OCI-LY1 (cell line): ENCODE measurements at regions not wholly inside any gene's neighbourhood (a gene's known extent, or its start where the extent isn't known, plus 50 kb on each side); places are given as distances from the start of the nearest gene placed in this dataset.

Experiments
- H2AFZ ChIP-seq: fragments of 200-600 bp; sonication (generic), shearing (Covaris generic); 2 replicates; pipeline ENCODE4 v1.6.0; 2014; ENCODE audit warnings: antibody characterized with exemption, mild to moderate bottlenecking, low read length
- H3F3A ChIP-seq: fragments of 200-600 bp; sonication (generic), shearing (Covaris generic); 2 replicates; pipeline ENCODE4 v1.6.0; 2014; ENCODE audit warnings: mild to moderate bottlenecking, antibody characterized with exemption, low read length, moderate library complexity; ENCODE audit not compliant: insufficient read depth
- H3K27ac ChIP-seq: fragments of 200-600 bp; sonication (generic); 2 replicates; pipeline ENCODE4 v1.5.1; 2014; ENCODE audit warnings: low read length, mixed run types, mild to moderate bottlenecking, low read depth; ENCODE audit not compliant: poor library complexity, severe bottlenecking
- H3K27me3 ChIP-seq: fragments of 200-600 bp; sonication (generic); 2 replicates; pipeline ENCODE4 v1.6.0; 2014; ENCODE audit warnings: antibody characterized with exemption, mild to moderate bottlenecking, low read length, moderate library complexity; ENCODE audit not compliant: insufficient read depth
- H3K36me3 ChIP-seq: fragments of 200-600 bp; sonication (generic); 2 replicates; pipeline ENCODE4 v1.6.1; 2014; ENCODE audit warnings: mild to moderate bottlenecking, antibody characterized with exemption, low read length, moderate library complexity, mixed read lengths; ENCODE audit not compliant: insufficient read depth
- H3K4me1 ChIP-seq: fragments of 200-600 bp; sonication (generic); 2 replicates; pipeline ENCODE4 v1.5.1; 2014; ENCODE audit warnings: mild to moderate bottlenecking, low read length, moderate library complexity; ENCODE audit not compliant: insufficient read depth, severe bottlenecking
- H3K4me2 ChIP-seq: fragments of 200-600 bp; sonication (generic), shearing (Covaris generic); 2 replicates; pipeline ENCODE4 v1.6.1; 2014; ENCODE audit warnings: low read length
- H3K4me3 ChIP-seq: fragments of 200-600 bp; sonication (generic); 2 replicates; pipeline ENCODE4 v1.5.1; 2014; ENCODE audit warnings: low read length, low read depth, mild to moderate bottlenecking, mixed read lengths; ENCODE audit not compliant: poor library complexity, severe bottlenecking
- H3K79me2 ChIP-seq: fragments of 200-600 bp; shearing (Covaris generic); 2 replicates; pipeline ENCODE4 v1.6.1; 2016; ENCODE audit warnings: mixed run types, low read length, mixed read lengths; ENCODE audit not compliant: insufficient read depth
- H3K9ac ChIP-seq: fragments of 200-600 bp; sonication (generic), shearing (Covaris generic); 2 replicates; pipeline ENCODE4 v1.6.1; 2014; ENCODE audit warnings: mild to moderate bottlenecking, low read length, mixed read lengths
- H3K9me2 ChIP-seq: fragments of 200-600 bp; sonication (generic), shearing (Covaris generic); 2 replicates; pipeline ENCODE4 v1.6.1; 2014; ENCODE audit warnings: low read depth, mild to moderate bottlenecking, low read length, mixed read lengths
- H3K9me3 ChIP-seq: fragments of 200-600 bp; shearing (Covaris generic); 2 replicates; pipeline ENCODE4 v1.6.1; 2014; ENCODE audit warnings: low read length, mixed read lengths
- H4K20me1 ChIP-seq: fragments of 200-600 bp; sonication (generic), shearing (Covaris generic); 2 replicates; pipeline ENCODE4 v1.6.0; 2016; ENCODE audit warnings: mild to moderate bottlenecking, low read length; ENCODE audit not compliant: insufficient read depth
- CTCF ChIP-seq: fragments of 200-600 bp; sonication (generic), shearing (Covaris generic); IDR thresholded peaks from 2 replicates; pipeline ENCODE4 v1.5.1; 2017; ENCODE audit warnings: mild to moderate bottlenecking, antibody characterized with exemption, low read length, moderate library complexity, mixed read lengths
- EZH2 ChIP-seq: fragments of 200-600 bp; sonication (generic), shearing (Covaris generic); IDR thresholded peaks from 2 replicates; pipeline ENCODE4 v1.8.0; 2017; ENCODE audit warnings: borderline replicate concordance, mixed run types, mild to moderate bottlenecking, antibody characterized with exemption, low read length, moderate library complexity, mixed read lengths

- Histone ChIP-seq H2AFZ (no peak overlapping the region), H3K4me1 (no peaks in the 10 kb centered on the region), H3F3A (no peaks in the 10 kb centered on the region), H4K20me1 (no peaks in the 10 kb centered on the region), H3K9me3 (no peaks in the 10 kb centered on the region), H3K9ac (no peak overlapping the region), H3K36me3 (no peaks in the 10 kb centered on the region), H3K27ac (no peak overlapping the region), H3K27me3 (no peaks in the 10 kb centered on the region), H3K4me3 (no peak overlapping the region), H3K9me2 (no peaks in the 10 kb centered on the region), H3K79me2 (no peaks in the 10 kb centered on the region), H3K4me2 (no peak overlapping the region)
- TF ChIP-seq CTCF (no peak), EZH2 (no peak)
These were observed 460.6 kb downstream of the NAF1 start for GRCh38 chr4:162706051-162706450.

- no peaks in the 10 kb centered on the region for H3K79me2 ChIP-seq
- H3K4me1 ChIP-seq: no peaks in the 10 kb centered on the region
- no peaks in the 10 kb centered on the region for H4K20me1 ChIP-seq
- H3K9me3 ChIP-seq: no peaks in the 10 kb centered on the region
- no peak overlapping the region for H2AFZ ChIP-seq
- no peak overlapping the region for H3K4me3 ChIP-seq
- H3K9ac ChIP-seq: no peak overlapping the region
- H3K9me2 ChIP-seq: no peaks in the 10 kb centered on the region
- TF ChIP-seq CTCF (no peak), EZH2 (no peak)
- H3K36me3 ChIP-seq: no peaks in the 10 kb centered on the region
- H3K27me3 ChIP-seq: no peaks in the 10 kb centered on the region
- H3K27ac ChIP-seq: no peak overlapping the region
- H3F3A ChIP-seq: no peaks in the 10 kb centered on the region
- no peak overlapping the region for H3K4me2 ChIP-seq
These were observed 461.4 kb downstream of the NAF1 start for GRCh38 chr4:162705130-162705803.

- Histone ChIP-seq H3K9ac (no peak overlapping the region), H3K79me2 (no peaks in the 10 kb centered on the region), H2AFZ (no peak overlapping the region), H3K27ac (no peak overlapping the region), H3K9me3 (no peaks in the 10 kb centered on the region), H3F3A (no peaks in the 10 kb centered on the region), H4K20me1 (no peaks in the 10 kb centered on the region), H3K4me2 (no peak overlapping the region), H3K4me3 (no peak overlapping the region), H3K27me3 (no peaks in the 10 kb centered on the region), H3K36me3 (no peaks in the 10 kb centered on the region), H3K4me1 (no peaks in the 10 kb centered on the region), H3K9me2 (no peaks in the 10 kb centered on the region)
- no peak for TF ChIP-seq CTCF
- no peak for TF ChIP-seq EZH2
These were observed 465.8 kb downstream of the NAF1 start for GRCh38 chr4:162700815-162701361.
